IMR-90 (cell line): ENCODE measurements at regions not wholly inside any gene's neighbourhood (a gene's known extent, or its start where the extent isn't known, plus 50 kb on each side); places are given as distances from the start of the nearest gene placed in this dataset.

Experiments used
- BHLHE40 ChIP-seq: fragments of 150-350 bp; IDR thresholded peaks from 2 replicates; pipeline ENCODE4 v1.6.1; 2016; ENCODE audit warnings: mild to moderate bottlenecking, low read depth, low read length
- CEBPB ChIP-seq: IDR thresholded peaks from 2 replicates; pipeline ENCODE4 v1.6.1; 2012; ENCODE audit warnings: low read depth, low read length, improper control_type of control experiment
- CTCF ChIP-seq: conservative IDR thresholded peaks from 2 replicates; pipeline ENCODE4 v1.5.1; 2012; ENCODE audit warnings: mild to moderate bottlenecking, low read depth, low read length, improper control_type of control experiment
- ELK1 ChIP-seq: fragments of 150-350 bp; IDR thresholded peaks from 2 replicates; pipeline ENCODE4 v1.6.1; 2016; ENCODE audit warnings: low read depth, mild to moderate bottlenecking, low read length, moderate library complexity, borderline replicate concordance
- FOS ChIP-seq: fragments of 150-350 bp; IDR thresholded peaks from 2 replicates; pipeline ENCODE4 v1.6.1; 2016; ENCODE audit warnings: low read depth, low read length
- MAFK ChIP-seq: IDR thresholded peaks from 2 replicates; pipeline ENCODE4 v1.6.1; 2012; ENCODE audit warnings: low read depth, low read length, improper control_type of control experiment
- MAZ ChIP-seq: IDR thresholded peaks from 2 replicates; pipeline ENCODE4 v1.6.1; 2012; ENCODE audit warnings: low read depth, mild to moderate bottlenecking, low read length, improper control_type of control experiment, moderate library complexity, borderline replicate concordance
- MXI1 ChIP-seq: IDR thresholded peaks from 2 replicates; pipeline ENCODE4 v1.6.1; 2012; ENCODE audit warnings: low read depth, mild to moderate bottlenecking, low read length, moderate library complexity, borderline replicate concordance
- POLR2A ChIP-seq: IDR thresholded peaks from 2 replicates; pipeline ENCODE4 v1.6.1; 2012; ENCODE audit warnings: mild to moderate bottlenecking, low read depth, low read length
- RAD21 ChIP-seq: IDR thresholded peaks from 2 replicates; pipeline ENCODE4 v1.6.1; 2012; ENCODE audit warnings: low read length, improper control_type of control experiment
- RCOR1 ChIP-seq: IDR thresholded peaks from 2 replicates; pipeline ENCODE4 v1.6.1; 2012; ENCODE audit warnings: mild to moderate bottlenecking, low read length, improper control_type of control experiment; ENCODE audit not compliant: insufficient replicate concordance
- RFX5 ChIP-seq: IDR thresholded peaks from 2 replicates; pipeline ENCODE4 v1.8.0; 2012; ENCODE audit warnings: low read depth, mild to moderate bottlenecking, low read length, moderate library complexity
- USF2 ChIP-seq: fragments of 150-350 bp; IDR thresholded peaks from 2 replicates; pipeline ENCODE4 v1.6.1; 2017; ENCODE audit warnings: mild to moderate bottlenecking, antibody characterized with exemption, low read length, low read depth

GRCh38 chr2:239852272-239852671 is 172.9 kb downstream of the NDUFA10 start:
- no peak for TF ChIP-seq RAD21
- TF ChIP-seq CTCF: no peak
- TF ChIP-seq RFX5: no peak
- no peak for TF ChIP-seq POLR2A
- TF ChIP-seq MAZ: no peak
- no peak for TF ChIP-seq MXI1
- TF ChIP-seq RCOR1: no peak
- TF ChIP-seq MAFK: no peak
- no peak for TF ChIP-seq USF2
- TF ChIP-seq ELK1: no peak
- no peak for TF ChIP-seq CEBPB
- TF ChIP-seq BHLHE40: no peak
- no peak for TF ChIP-seq FOS
